ENCODE measurements at regions not wholly inside any gene's neighbourhood (a gene's known extent, or its start where the extent isn't known, plus 50 kb on each side); places are given as distances from the start of the nearest gene placed in this dataset.

DNA sequence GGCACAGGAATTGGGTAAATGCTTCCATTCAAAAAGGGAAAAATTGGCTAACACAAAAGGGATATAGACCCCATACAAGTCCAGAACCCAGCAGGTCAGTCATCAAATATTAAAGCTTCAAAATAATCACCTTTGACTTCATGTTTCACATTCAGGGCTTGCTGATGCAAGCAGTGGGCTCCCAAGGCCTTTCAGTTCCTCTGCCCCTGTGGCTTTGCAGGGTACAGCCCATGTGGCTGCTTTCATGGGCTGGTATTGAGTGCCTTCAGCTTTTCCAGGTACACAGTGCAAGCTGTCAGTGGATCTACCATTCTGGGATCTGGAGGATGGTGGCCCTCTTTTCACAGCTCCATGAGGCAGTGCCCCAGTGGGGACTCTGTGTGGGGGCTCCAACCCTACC is 253.0 kb downstream of the TECRL start:
- TF ChIP-seq, protein P1, sequence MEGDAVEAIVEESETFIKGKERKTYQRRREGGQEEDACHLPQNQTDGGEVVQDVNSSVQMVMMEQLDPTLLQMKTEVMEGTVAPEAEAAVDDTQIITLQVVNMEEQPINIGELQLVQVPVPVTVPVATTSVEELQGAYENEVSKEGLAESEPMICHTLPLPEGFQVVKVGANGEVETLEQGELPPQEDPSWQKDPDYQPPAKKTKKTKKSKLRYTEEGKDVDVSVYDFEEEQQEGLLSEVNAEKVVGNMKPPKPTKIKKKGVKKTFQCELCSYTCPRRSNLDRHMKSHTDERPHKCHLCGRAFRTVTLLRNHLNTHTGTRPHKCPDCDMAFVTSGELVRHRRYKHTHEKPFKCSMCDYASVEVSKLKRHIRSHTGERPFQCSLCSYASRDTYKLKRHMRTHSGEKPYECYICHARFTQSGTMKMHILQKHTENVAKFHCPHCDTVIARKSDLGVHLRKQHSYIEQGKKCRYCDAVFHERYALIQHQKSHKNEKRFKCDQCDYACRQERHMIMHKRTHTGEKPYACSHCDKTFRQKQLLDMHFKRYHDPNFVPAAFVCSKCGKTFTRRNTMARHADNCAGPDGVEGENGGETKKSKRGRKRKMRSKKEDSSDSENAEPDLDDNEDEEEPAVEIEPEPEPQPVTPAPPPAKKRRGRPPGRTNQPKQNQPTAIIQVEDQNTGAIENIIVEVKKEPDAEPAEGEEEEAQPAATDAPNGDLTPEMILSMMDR (conservative IDR thresholded peaks at IDR 0.05 in 1 of 2, IDR thresholded peaks at IDR 0.05 in 1 of 2; ENCODE audit: extremely low read depth in 1 of 2, insufficient read depth in 1 of 2, low read depth in 1 of 2, low read length in 2 of 2) = no peak
- TF ChIP-seq EZH2 (IDR thresholded peaks at IDR 0.05; ENCODE audit: borderline replicate concordance, low read length) = no peak
